IPS-20b (cell line): ENCODE measurements at regions not wholly inside any gene's neighbourhood (a gene's known extent, or its start where the extent isn't known, plus 50 kb on each side); places are given as distances from the start of the nearest gene placed in this dataset.

ENCODE experiments used
- H3K27ac ChIP-seq: one replicate; pipeline ENCODE4 v1.5.1; 2013; ENCODE audit warnings: low read length
- H3K27me3 ChIP-seq: 2 replicates; pipeline ENCODE4 v1.6.1; 2013; ENCODE audit warnings: mild to moderate bottlenecking, low read length, inconsistent platforms; ENCODE audit not compliant: insufficient read depth
- H3K36me3 ChIP-seq: 2 replicates; pipeline ENCODE4 v1.6.1; 2013; ENCODE audit warnings: low read depth, mild to moderate bottlenecking, inconsistent platforms, low read length, moderate library complexity; ENCODE audit not compliant: insufficient read depth
- H3K4me1 ChIP-seq: 2 replicates; pipeline ENCODE4 v1.6.1; 2013; ENCODE audit warnings: mild to moderate bottlenecking, control low read depth, inconsistent platforms, low read length, moderate library complexity; ENCODE audit not compliant: insufficient read depth
- H3K4me3 ChIP-seq: 2 replicates; pipeline ENCODE4 v1.5.1; 2013; ENCODE audit warnings: mild to moderate bottlenecking, low read length, inconsistent platforms
- H3K9ac ChIP-seq: 2 replicates; pipeline ENCODE4 v1.6.1; 2013; ENCODE audit warnings: low read depth, mild to moderate bottlenecking, inconsistent platforms, low read length, moderate library complexity
- H3K9me3 ChIP-seq: 2 replicates; pipeline ENCODE4 v1.6.1; 2013; ENCODE audit warnings: mild to moderate bottlenecking, low read depth, low read length, inconsistent platforms; ENCODE audit not compliant: insufficient read depth

GRCh38 chr9:91036826-91037510, 235.3 kb downstream of the SYK start:
- Histone ChIP-seq H3K27me3 (no peaks in the 10 kb centered on the region), H3K4me1 (peaks cover 6% of the 10 kb centered on the region), H3K9ac (no peak overlapping the region; the same call in 1 of the 2 replicates), H3K4me3 (no peak overlapping the region), H3K36me3 (no peaks in the 10 kb centered on the region), H3K9me3 (no peaks in the 10 kb centered on the region), H3K27ac (no peak overlapping the region)

- no peaks in the 10 kb centered on the region for H3K9me3 ChIP-seq
- no peak overlapping the region for H3K9ac ChIP-seq
- peaks cover 6% of the 10 kb centered on the region for H3K4me1 ChIP-seq
- H3K27ac ChIP-seq = no peak overlapping the region
- no peaks in the 10 kb centered on the region for H3K36me3 ChIP-seq
- no peaks in the 10 kb centered on the region for H3K27me3 ChIP-seq
- H3K4me3 ChIP-seq = no peak overlapping the region
These were observed 236.2 kb downstream of the SYK start for GRCh38 chr9:91037511-91038482.

- Histone ChIP-seq H3K9ac (no peak overlapping the region), H3K36me3 (no peaks in the 10 kb centered on the region), H3K4me3 (no peak overlapping the region), H3K4me1 (peaks cover 6% of the 10 kb centered on the region), H3K27me3 (no peaks in the 10 kb centered on the region), H3K27ac (no peak overlapping the region), H3K9me3 (no peaks in the 10 kb centered on the region)
These were observed 237.0 kb downstream of the SYK start for GRCh38 chr9:91038483-91039124.

GRCh38 chr9:91039125-91039834, 237.7 kb downstream of the SYK start:
- no peak overlapping the region for H3K9ac ChIP-seq
- no peaks in the 10 kb centered on the region for H3K27me3 ChIP-seq
- no peak overlapping the region for H3K27ac ChIP-seq
- peaks cover 6% of the 10 kb centered on the region for H3K4me1 ChIP-seq
- no peaks in the 10 kb centered on the region for H3K9me3 ChIP-seq
- no peak overlapping the region for H3K4me3 ChIP-seq
- no peaks in the 10 kb centered on the region for H3K36me3 ChIP-seq

GRCh38 chr9:91039835-91040140, 238.2 kb downstream of the SYK start:
- H3K27ac ChIP-seq = no peak overlapping the region
- no peaks in the 10 kb centered on the region for H3K27me3 ChIP-seq
- peaks cover 8% of the 10 kb centered on the region for H3K4me1 ChIP-seq
- no peak overlapping the region for H3K4me3 ChIP-seq
- H3K36me3 ChIP-seq = no peaks in the 10 kb centered on the region
- H3K9me3 ChIP-seq = no peaks in the 10 kb centered on the region
- H3K9ac ChIP-seq = no peak overlapping the region

GRCh38 chr9:91040371-91041215, 239.0 kb downstream of the SYK start:
- peaks cover 9% of the 10 kb centered on the region for H3K4me1 ChIP-seq
- no peaks in the 10 kb centered on the region for H3K9me3 ChIP-seq
- no peak overlapping the region for H3K9ac ChIP-seq
- H3K36me3 ChIP-seq = no peaks in the 10 kb centered on the region
- H3K4me3 ChIP-seq = no peak overlapping the region
- no peak overlapping the region for H3K27ac ChIP-seq
- no peaks in the 10 kb centered on the region for H3K27me3 ChIP-seq

- H3K9ac ChIP-seq = no peak overlapping the region
- no peak overlapping the region for H3K4me3 ChIP-seq
These were observed 240.4 kb downstream of the SYK start for GRCh38 chr9:91042024-91042423.

GRCh38 chr9:91042541-91042940, 240.9 kb downstream of the SYK start:
- H3K4me1 ChIP-seq = peaks cover 7% of the 10 kb centered on the region
- no peaks in the 10 kb centered on the region for H3K36me3 ChIP-seq
- no peaks in the 10 kb centered on the region for H3K27me3 ChIP-seq
- no peaks in the 10 kb centered on the region for H3K9me3 ChIP-seq
- no peak overlapping the region for H3K4me3 ChIP-seq
- H3K27ac ChIP-seq = no peak overlapping the region
- no peak overlapping the region for H3K9ac ChIP-seq

More at GRCh38 chr9:91042024-91042423, 240.4 kb downstream of the SYK start:
- Histone ChIP-seq H3K36me3 (no peaks in the 10 kb centered on the region), H3K27ac (no peak overlapping the region), H3K4me1 (peaks cover 9% of the 10 kb centered on the region), H3K9me3 (no peaks in the 10 kb centered on the region), H3K27me3 (no peaks in the 10 kb centered on the region)

GRCh38 chr9:91043056-91043810, 241.6 kb downstream of the SYK start:
- no peaks in the 10 kb centered on the region for H3K36me3 ChIP-seq
- H3K27ac ChIP-seq = no peak overlapping the region
- H3K9ac ChIP-seq = no peak overlapping the region
- no peak overlapping the region for H3K4me3 ChIP-seq
- H3K27me3 ChIP-seq = no peaks in the 10 kb centered on the region
- H3K4me1 ChIP-seq = 0 out of 2 replicates have a peak, but pooled peaks cover 3% of the 10 kb centered on the region
- H3K9me3 ChIP-seq = no peaks in the 10 kb centered on the region

- H3K9me3 ChIP-seq = no peaks in the 10 kb centered on the region
- H3K4me1 ChIP-seq = 0 out of 2 replicates have a peak, but pooled peaks cover 3% of the 10 kb centered on the region
- no peak overlapping the region for H3K4me3 ChIP-seq
- H3K27me3 ChIP-seq = no peaks in the 10 kb centered on the region
- no peak overlapping the region for H3K27ac ChIP-seq
- no peak overlapping the region for H3K9ac ChIP-seq
- no peaks in the 10 kb centered on the region for H3K36me3 ChIP-seq
These were observed 242.2 kb downstream of the SYK start for GRCh38 chr9:91043811-91044175.
